Epidermal melanocyte (primary cell): ENCODE measurements at regions not wholly inside any gene's neighbourhood (a gene's known extent, or its start where the extent isn't known, plus 50 kb on each side); places are given as distances from the start of the nearest gene placed in this dataset.
"Not testable (repeated sequence)": the region's sequence is repeated elsewhere in the genome, so short reads cannot be mapped to it uniquely, and the experiment has no call there.

Experiments
- DNase-seq: peaks from one replicate; pipeline ENCODE4 v3.0.0; 2011; ENCODE audit warnings: low spot score; ENCODE audit not compliant: insufficient read length

GRCh38 chr13:62779161-62779560 is 1363.5 kb upstream of the PCDH20 start:
- no peak for DNase-seq

- no peak for DNase-seq
Observed at GRCh38 chr13:62767473-62767872, 1351.8 kb upstream of the PCDH20 start.

- DNase-seq: no peak
Observed at GRCh38 chr13:62760724-62761123, 1345.1 kb upstream of the PCDH20 start.

GRCh38 chr13:62747629-62748028 is 1332.0 kb upstream of the PCDH20 start:
- no peak for DNase-seq

- no peak for DNase-seq
Observed at GRCh38 chr13:62747152-62747551, 1331.5 kb upstream of the PCDH20 start.

GRCh38 chr13:62729746-62730145 is 1314.1 kb upstream of the PCDH20 start:
- not testable (repeated sequence) for DNase-seq

DNA sequence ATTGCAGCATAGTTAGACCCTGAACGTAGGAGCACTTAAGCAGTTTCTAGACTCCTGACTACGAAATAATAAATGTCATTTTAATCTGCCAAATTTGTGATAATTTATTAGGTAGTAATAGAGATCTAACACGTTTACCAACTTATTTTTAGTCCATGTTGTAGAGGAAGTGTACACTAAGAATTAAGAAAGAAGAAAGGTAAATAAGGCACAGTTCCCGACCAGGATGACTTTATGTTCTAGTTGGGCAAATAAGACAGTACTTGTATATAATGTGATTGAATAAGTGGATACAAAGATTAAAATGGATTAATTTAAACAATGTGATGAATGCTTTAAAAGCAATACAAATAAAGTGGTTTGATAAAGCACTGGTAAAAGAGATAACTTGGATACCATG is 1306.2 kb upstream of the PCDH20 start:
- DNase-seq: no peak

GRCh38 chr13:62711948-62712347 is 1296.3 kb upstream of the PCDH20 start:
- DNase-seq: not testable (repeated sequence)

DNA sequence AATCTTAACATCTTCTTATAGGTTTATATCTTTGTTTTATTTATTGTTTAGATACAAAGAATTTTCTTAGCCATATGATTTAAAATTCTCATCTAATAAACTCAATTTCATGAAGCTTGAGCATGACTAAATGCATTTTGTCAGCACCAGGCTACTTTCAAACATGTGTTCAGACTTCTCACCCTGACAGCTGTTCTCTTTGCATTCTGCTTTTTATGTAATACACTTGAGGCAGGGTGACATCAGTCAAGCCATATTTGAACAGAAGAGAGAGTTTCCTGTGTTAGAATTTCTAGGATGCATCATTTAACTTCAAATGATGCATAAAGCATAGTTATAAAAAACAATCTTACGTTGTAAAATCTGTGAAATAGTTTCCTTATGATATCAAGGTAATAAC is 1295.1 kb upstream of the PCDH20 start:
- no peak for DNase-seq

DNA sequence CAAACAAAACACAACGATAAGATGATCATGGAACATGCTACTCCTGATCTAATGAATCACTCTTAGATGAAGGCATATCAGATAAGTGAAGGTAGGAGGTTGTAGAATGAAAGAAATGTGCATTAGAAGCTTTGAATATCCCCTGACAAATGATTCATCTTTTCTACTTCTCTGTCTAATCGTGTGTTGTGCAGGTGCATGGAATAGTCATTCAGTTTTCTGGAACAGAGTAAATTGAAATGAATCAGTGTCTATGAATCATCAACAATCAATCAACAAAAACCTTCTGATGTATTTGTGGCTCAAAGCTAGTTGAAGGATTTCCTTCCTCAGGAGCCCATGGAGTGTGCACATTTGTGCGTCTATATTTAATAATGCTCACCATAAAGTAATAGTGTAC is 1290.4 kb upstream of the PCDH20 start:
- no peak for DNase-seq

DNA sequence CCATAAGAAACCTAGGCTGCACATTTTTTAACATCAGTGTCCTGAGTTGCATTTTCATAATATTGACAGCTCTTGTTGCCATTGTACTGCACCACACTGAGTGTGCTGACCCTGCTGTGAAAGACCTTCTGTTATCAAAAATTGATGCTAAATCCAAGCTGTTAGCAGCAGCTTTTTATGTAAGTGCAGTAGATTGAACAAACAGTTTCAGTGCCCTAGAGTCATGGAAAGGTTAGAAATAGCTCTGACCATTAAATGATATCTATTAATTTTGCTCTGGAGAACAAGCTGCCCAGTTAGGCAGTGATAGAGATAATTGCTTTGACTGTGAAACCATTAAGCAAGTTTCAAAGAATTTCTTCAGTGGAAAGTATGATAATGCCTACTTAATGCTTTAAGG is 1289.2 kb upstream of the PCDH20 start:
- DNase-seq: no peak

DNA sequence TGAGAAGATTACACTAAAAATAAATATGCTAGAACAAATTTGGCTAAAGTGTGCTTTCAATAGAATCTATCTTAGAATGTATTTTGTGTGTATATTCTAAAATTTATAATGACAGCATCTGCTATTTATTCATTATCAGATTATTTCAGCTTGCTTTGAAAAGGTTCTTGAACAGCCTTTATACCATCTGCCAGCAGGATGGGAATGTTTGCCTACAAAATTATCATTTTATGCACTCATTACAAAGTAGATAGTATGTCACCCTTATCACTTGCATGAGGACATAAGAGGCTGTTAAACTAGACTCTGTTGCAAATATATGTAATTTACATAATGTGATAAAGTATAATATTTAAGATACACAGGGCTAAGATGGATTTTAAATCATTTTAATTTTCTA is 1286.9 kb upstream of the PCDH20 start:
- no peak for DNase-seq

GRCh38 chr13:62697701-62698100 is 1282.1 kb upstream of the PCDH20 start:
- DNase-seq: no peak

DNA sequence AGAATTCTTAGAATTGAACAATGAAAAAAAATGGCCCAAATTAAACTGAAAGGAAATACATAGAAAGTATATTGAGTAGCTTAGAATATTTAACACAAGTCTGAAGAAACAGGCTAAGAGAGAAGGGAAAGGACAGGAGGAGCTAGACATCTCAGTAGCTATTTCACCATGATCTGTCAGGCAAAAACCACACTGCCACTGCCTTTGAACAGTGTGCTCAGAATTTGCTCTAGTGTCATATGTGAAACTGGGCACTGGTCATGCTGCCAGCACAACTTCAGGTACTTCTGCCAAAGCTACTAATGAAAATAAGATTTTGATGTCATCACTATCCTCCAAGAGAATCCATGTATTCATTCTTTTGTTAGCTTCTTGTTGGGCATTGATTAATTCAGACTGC is 1280.8 kb upstream of the PCDH20 start:
- no peak for DNase-seq

DNA sequence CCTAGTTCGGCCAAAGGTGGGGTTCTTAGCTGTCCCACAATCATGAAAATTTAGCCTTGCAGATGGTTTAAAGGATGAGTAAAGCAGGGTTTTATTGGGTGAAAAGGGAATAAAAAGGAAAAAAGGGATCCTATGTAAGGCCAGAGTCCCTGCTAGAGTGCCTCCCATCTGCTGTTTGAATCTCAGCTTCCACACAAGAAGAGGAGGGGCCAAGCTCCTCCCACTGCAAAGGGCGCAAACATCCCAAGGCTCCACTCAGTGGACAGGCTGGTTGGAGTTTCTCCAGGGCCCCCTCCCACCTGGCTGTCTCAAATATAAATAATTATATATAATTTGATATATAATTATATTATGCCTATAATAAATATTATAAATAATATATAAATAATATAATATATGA is 1272.1 kb upstream of the PCDH20 start:
- DNase-seq: no peak

GRCh38 chr13:62684359-62684758 is 1268.7 kb upstream of the PCDH20 start:
- DNase-seq: no peak

DNA sequence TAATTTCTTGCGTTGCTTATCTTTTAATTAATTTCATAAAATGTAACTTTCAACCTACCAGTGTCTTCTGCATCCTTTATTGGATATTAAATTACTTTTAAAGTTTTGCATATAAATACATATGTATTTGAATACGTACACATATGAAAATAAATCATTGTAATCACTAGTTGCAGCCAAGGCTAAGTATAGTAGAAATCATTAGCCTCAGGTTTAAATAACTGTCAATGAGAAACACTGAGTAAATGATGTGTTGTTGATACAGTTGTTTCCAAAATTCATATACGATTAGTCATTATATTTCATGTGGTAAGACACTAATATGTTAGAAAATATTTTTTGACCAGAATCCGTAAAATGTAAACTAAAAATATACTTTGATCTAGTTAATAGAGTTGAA is 1267.1 kb upstream of the PCDH20 start:
- no peak for DNase-seq

- no peak for DNase-seq
Observed at GRCh38 chr13:62678039-62678438, 1262.4 kb upstream of the PCDH20 start.

- no peak for DNase-seq
Observed at GRCh38 chr13:62663767-62664166, 1248.1 kb upstream of the PCDH20 start.

DNA sequence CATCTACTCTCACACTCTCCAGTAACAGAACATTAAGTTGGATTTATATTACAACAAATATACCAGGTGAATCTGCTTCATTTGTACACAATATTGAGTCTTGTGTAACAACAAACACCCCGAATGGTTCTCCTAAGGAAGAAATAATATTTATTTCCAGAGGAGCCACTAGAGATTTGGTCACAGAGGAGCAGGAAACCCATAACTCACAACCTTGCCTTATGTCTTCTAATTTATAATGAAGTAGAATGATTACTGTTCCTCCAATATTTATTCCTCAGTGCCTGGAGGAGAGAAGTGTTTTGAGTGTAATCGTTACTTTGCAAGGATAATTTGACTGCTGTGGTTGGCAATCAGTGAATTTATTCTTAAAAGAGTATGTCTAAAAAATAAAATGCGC is 1243.7 kb upstream of the PCDH20 start:
- DNase-seq: no peak

- no peak for DNase-seq
Observed at GRCh38 chr13:62653371-62653770, 1237.7 kb upstream of the PCDH20 start.

DNA sequence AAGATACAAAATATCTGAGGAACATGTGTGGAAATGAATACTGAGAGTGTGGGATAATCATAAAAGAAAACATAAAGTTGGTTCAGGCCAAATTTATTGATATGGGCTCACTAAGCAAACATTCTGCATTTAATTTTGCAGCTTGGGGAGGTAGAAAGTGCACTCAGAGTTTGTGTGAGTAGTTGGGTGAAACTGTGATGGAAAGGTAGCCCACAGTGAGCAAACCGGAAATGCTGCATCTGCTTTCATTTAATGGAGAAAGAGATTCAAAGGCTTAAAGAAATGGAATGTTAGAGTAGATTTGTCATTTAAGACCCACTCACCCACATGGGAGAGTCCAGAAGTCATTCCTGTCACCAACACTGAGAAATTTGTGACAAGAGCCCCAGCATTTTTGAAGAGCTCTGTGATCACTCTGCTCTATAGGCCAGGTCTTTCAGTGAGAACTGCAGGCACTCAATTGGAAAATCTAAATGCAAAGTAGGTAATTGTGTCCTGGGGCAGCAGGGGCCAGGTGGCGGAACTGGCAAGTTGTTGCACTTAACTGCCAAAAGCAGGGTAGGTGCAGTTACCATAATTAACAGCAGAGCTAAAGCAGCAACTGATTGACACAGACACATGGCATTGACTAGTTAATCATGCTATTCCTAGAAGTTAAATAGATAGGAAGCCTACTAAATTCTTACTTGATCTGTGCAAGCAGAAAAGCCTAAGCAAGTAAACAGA is 1228.3 kb upstream of the PCDH20 start:
- no peak for DNase-seq

DNA sequence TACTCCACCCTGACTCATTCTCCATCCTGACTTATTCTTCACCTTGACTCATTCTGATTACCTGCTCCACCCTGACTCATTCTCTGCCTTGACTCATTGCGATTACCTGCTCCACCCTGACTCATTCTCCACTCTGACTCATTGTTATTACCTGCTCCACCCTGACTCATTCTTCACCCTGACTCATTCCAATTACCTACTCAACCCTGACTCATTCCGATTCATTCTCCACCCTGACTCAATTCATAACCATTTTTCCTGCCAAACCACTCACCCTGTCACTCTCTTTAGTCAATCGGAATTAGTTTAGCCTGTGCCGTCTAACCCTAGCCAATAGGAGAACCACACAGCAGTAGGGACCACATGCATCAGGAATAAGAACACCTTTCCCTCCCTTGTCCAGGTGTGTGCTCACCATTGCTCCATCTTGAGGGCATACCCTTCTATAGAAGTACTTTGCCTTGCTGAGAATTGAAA is 1227.4 kb upstream of the PCDH20 start:
- DNase-seq: no peak

GRCh38 chr13:62635161-62635560 is 1219.5 kb upstream of the PCDH20 start:
- DNase-seq: no peak
